HL-60 (cell line): ENCODE measurements at regions not wholly inside any gene's neighbourhood (a gene's known extent, or its start where the extent isn't known, plus 50 kb on each side); places are given as distances from the start of the nearest gene placed in this dataset.

Experiments
- GABPA ChIP-seq: IDR thresholded peaks from 2 replicates; pipeline ENCODE4 v1.6.1; 2012; ENCODE audit warnings: low read depth
- POLR2AphosphoS5 ChIP-seq: IDR thresholded peaks from 2 replicates; pipeline ENCODE4 v1.6.1; 2012; ENCODE audit warnings: low read depth
- SPI1 ChIP-seq: IDR thresholded peaks from 2 replicates; pipeline ENCODE4 v1.6.1; 2012; ENCODE audit warnings: low read depth, mild to moderate bottlenecking, borderline replicate concordance
- TF ChIP-seq, protein P1 (sequence below): IDR thresholded peaks from one replicate; pipeline ENCODE4 v1.5.1; 2011; ENCODE audit warnings: low read length, control low read depth, inconsistent platforms; ENCODE audit not compliant: insufficient read depth
- TF ChIP-seq, protein P2 (sequence below): IDR thresholded peaks from 2 replicates; pipeline ENCODE4 v1.6.1; 2012; ENCODE audit warnings: low read depth; ENCODE audit not compliant: insufficient replicate concordance

GRCh38 chrX:20445109-20445508 is 178.4 kb upstream of the RPS6KA3 start:
- TF ChIP-seq, protein P1, sequence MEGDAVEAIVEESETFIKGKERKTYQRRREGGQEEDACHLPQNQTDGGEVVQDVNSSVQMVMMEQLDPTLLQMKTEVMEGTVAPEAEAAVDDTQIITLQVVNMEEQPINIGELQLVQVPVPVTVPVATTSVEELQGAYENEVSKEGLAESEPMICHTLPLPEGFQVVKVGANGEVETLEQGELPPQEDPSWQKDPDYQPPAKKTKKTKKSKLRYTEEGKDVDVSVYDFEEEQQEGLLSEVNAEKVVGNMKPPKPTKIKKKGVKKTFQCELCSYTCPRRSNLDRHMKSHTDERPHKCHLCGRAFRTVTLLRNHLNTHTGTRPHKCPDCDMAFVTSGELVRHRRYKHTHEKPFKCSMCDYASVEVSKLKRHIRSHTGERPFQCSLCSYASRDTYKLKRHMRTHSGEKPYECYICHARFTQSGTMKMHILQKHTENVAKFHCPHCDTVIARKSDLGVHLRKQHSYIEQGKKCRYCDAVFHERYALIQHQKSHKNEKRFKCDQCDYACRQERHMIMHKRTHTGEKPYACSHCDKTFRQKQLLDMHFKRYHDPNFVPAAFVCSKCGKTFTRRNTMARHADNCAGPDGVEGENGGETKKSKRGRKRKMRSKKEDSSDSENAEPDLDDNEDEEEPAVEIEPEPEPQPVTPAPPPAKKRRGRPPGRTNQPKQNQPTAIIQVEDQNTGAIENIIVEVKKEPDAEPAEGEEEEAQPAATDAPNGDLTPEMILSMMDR: no peak
- TF ChIP-seq GABPA (no peak), POLR2AphosphoS5 (no peak), SPI1 (no peak)
- TF ChIP-seq, protein P2, sequence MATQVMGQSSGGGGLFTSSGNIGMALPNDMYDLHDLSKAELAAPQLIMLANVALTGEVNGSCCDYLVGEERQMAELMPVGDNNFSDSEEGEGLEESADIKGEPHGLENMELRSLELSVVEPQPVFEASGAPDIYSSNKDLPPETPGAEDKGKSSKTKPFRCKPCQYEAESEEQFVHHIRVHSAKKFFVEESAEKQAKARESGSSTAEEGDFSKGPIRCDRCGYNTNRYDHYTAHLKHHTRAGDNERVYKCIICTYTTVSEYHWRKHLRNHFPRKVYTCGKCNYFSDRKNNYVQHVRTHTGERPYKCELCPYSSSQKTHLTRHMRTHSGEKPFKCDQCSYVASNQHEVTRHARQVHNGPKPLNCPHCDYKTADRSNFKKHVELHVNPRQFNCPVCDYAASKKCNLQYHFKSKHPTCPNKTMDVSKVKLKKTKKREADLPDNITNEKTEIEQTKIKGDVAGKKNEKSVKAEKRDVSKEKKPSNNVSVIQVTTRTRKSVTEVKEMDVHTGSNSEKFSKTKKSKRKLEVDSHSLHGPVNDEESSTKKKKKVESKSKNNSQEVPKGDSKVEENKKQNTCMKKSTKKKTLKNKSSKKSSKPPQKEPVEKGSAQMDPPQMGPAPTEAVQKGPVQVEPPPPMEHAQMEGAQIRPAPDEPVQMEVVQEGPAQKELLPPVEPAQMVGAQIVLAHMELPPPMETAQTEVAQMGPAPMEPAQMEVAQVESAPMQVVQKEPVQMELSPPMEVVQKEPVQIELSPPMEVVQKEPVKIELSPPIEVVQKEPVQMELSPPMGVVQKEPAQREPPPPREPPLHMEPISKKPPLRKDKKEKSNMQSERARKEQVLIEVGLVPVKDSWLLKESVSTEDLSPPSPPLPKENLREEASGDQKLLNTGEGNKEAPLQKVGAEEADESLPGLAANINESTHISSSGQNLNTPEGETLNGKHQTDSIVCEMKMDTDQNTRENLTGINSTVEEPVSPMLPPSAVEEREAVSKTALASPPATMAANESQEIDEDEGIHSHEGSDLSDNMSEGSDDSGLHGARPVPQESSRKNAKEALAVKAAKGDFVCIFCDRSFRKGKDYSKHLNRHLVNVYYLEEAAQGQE: no peak
